ENCODE measurements at regions not wholly inside any gene's neighbourhood (a gene's known extent, or its start where the extent isn't known, plus 50 kb on each side); places are given as distances from the start of the nearest gene placed in this dataset.

DNA sequence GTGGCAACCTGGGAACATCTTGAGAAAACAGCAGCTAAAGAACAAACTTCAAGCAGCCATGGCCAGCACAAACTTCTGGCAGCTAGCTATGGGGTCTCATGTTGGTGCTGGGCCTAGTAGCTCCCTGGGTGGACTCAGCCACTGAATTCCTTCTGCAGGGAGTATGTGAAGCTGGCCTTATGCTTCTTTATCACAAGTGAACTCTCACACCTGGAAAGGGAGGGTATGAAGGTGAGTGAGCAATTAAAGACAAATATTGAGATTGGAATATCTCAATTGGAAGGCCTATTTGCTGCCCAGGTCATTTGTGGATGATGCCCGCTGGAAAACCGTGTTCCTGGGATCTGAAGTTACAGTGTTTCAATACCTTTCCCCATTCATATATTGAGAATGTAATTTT is 153.3 kb upstream of the RPS6KA3 start:
- DNase-seq = no peak

GRCh38 chrX:20418379-20419150 is 151.9 kb upstream of the RPS6KA3 start:
- DNase-seq = no peak

DNA sequence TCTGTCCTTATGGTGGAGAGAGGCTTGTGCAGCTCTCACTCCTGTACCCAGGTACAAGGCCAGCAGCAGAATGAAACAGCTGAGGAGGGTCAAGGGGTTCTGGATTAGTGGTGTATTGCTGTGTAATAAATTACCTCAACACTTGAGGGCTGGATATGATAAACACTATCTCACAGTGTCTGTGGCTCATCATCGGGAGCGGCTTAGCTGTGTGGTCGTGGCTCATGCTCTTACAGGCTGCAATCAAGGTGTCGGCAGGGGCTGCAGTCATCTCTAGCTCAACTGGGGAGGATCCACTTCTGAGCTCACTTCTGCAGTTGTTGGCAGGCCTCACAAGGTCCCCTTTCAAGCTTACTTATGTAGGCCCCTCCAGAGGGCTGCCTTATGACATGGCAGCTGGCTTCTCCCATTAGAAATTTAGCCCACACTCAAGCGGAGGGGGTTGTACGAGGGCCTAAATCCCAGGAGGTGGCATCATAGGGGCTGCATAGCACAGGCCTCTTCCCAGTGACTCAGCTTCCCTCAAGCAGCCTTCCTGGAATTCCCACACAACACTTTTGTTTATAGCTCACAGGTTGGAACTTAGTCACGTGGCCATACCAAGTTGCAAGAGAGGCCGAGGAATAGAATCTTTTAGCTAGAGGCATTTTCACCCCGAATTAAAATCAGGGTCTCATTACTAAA is 148.2 kb upstream of the RPS6KA3 start:
- DNase-seq = no peak

GRCh38 chrX:20414066-20414465 is 147.4 kb upstream of the RPS6KA3 start:
- no peak for DNase-seq

DNA sequence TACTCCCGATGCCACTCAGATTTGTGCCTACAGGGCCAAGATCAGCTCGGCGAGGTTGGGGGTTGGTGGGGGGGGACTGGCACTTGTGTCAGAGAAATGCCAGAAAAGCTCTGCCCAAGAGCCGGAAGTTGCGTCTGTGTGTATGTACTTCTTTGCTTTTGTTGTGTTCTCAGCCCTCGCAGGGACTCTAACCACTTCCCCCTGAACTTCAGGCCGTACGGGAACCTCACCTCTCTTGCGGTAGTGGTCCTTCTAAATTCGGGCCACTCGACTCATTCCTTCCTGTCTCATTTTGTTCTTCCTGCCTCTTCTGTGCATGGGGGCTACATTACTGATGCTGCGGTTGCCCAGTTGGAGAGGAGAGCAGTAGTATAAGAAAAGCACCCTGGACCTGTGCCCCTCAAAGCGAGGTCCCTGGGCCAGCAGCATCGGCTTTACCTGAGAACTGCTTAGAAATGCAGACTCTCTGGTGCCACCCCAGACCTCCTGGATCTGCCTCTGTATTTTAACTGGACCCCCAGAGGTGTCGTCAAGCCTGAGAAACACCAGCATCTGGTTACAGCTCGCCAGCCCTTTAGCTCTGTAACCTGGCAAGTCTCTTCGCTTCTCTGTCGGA is 146.3 kb upstream of the RPS6KA3 start:
- DNase-seq = no peak

GRCh38 chrX:20410540-20410939 is 143.8 kb upstream of the RPS6KA3 start:
- DNase-seq = no peak

DNA sequence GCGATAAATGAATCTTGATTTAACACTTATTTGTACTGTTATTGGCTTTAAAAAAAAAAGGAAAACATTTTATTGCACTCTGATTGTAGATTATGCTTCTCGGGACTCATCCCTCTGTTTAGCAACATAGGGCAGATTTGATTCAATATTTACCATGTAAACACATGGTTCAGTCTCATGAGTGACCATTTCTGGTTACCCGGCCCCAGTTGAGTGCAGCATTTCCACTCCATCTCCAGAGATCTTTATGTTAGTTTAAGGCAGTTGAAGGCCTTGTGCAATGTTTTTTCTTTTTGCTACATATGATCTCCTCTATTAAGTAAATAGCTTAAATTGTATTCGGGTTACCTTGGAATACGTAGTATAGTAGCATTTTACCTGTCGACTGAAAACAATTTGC is 143.3 kb upstream of the RPS6KA3 start:
- DNase-seq = no peak

GRCh38 chrX:20402956-20403355 is 136.2 kb upstream of the RPS6KA3 start:
- no peak for DNase-seq

GRCh38 chrX:20399728-20400414 is 133.2 kb upstream of the RPS6KA3 start:
- no peak for DNase-seq

DNA sequence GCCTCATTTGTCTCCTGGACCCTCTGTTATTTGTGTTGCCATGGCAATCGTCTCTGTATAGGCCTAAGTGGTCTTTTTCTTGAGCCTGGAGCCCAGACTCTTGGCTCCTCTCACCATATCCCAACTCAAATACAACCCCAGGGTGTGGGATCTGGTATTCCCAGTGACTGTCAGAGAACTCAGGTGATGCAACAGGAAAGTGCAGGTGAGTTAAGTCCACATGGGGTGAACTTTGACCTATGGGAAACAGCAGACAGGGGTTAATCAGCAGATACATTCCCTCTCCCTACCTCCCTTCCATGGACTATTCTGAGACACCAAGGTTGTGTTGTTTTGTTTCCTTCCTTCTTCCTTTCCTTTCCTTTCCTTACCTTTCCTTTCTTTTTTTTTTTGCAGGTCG is 130.9 kb upstream of the RPS6KA3 start:
- no peak for DNase-seq

GRCh38 chrX:20394451-20394850 is 127.7 kb upstream of the RPS6KA3 start:
- DNase-seq = no peak

DNA sequence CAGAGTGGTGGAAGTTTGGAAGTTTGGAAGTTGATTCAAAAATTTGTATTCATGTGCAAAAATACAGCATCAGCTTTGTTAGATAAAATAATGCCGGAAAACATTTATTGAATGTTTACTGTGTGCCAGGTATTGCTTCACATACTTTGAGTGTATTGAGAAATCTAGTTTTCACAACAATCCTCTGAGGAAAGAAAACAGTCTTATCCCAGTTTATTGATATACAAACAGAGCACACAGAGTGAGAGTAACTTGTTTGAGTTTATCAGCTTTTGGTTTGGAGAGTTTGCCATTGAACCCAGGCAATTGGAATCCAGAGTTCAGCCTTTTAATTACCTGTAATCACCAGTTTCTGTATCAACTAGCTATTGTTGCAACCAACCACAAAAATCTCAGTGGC is 127.2 kb upstream of the RPS6KA3 start:
- DNase-seq = no peak

GRCh38 chrX:20388594-20388993 is 121.9 kb upstream of the RPS6KA3 start:
- no peak for DNase-seq

GRCh38 chrX:20383477-20383876 is 116.8 kb upstream of the RPS6KA3 start:
- no peak for DNase-seq

DNA sequence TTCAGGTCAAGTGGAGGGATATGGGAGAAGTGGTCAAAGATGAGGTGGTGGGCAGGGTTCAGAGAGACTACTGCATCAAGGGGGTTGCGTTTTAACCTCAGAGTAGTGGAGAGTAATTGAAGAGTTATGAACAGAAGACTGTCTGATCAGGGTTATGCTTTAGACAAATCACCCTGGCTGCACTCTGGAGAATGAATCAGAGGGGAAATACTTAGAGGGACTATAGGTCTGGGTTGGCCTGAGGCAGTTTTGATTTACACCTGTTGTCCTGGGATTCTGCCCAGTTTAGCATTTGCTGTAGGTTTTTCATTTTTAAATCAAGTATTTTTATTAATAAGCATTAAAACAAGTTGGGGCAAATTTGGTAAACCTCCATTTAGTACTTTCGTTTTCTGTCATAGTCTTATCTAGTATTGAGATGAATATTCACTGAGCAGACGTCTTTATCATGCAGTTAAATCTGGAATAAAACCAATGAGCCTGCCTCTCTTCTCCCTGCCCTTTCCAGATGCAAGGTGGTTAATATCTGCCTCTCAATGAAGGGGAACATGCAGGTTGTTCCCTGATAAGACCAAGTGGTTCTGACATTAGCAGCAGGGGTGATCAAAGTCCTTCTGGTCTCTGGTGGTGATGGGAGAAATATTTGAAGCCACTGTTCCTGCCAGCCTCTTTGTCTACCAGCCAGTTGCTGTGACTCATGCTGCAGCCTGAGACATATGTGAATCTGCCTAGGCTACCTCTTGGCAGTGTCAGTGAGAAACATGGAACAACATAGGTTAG is 116.0 kb upstream of the RPS6KA3 start:
- no peak for DNase-seq

DNA sequence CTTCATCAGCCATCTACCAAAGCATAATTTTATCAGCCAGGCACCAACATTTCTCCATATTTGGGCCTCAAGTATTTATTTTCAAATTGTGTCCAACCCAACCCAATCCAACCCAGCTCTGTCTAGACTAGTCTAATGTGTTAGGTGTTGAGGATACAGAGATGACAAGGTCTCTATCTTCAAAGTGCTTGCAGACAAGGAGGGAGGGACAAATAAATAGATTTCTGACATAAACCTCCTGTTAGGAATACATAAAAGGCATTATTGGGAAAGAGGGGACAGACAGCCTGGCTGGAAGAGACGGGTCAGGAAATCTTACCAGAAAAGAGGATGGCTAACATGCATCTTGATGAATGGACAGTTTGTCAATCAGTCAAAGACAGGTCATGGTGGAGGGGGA is 115.4 kb upstream of the RPS6KA3 start:
- DNase-seq = no peak

DNA sequence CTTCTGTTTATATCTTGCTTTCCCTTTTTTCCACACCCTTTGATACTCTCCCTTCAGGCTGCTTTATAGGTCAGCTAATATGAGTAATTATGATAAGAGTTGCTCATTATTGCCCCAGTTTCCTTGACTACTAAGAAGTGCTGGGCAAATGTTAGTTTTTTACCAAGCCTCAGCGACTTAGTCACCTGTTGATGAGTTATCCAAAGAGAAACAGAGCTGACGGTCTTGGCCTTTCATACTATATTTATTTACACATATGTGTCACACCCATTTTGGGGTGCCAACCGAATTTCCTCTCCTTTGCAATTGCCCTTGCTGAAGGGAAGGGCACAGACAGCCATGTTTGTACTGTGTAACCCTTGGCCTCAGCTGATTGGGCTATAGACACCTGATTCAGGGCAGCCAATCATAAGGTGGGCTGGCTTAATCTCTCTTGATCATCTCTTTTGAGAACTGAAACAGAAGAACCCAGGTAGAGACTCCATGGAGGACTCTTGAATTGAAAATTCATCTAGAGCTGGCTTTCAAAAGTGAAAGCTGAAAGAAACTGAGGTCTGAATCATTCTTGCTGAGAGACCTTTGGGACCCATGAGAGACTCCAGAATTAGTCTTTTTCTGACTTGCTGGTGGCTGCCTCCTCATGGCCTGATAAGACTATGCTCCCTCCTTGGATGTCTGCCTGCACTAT is 111.7 kb upstream of the RPS6KA3 start:
- DNase-seq = no peak

DNA sequence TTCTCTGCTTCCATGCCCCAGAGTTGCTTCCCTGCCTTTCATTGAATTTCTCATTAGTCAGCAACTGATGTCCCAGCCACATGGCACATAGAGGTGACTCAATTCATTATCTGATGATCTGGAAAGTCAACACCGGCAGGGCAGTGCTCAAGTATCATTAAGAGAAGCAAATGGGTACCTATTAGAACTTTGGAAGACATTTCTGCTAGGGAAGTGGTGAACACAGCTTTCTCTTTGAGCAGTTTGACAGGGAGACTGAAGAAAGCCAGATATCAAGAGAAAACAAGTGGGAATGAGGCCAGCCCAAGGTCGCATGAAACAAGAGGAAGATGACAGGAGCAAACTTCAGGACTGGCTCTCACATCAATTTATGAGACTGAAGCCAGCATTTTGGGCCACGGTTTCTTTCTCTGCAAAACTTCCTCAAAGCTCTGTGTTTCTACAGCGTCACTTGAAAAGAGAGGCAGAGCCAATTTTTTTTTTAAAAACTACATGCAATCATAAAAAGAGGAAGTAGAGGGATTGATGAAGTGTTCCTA is 108.3 kb upstream of the RPS6KA3 start:
- no peak for DNase-seq

DNA sequence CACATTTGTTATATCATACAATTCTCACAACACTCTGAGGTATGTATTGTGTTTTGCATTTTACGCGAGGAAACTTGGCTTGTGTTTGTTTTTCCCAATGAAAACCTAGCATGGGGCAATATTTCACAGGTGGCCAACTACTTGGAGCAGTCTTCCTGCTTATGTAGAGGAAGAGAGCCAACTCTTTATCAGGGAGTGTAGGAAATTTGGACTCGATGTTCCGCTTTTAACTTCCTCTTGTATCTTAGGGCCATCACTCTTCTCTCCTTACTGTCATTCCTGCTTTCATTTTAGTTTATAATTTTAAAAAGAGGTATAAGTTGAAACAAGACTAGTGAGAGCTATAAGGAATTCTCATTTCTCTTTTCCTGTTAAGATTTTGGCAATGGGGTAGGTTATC is 107.7 kb upstream of the RPS6KA3 start:
- DNase-seq = no peak

DNA sequence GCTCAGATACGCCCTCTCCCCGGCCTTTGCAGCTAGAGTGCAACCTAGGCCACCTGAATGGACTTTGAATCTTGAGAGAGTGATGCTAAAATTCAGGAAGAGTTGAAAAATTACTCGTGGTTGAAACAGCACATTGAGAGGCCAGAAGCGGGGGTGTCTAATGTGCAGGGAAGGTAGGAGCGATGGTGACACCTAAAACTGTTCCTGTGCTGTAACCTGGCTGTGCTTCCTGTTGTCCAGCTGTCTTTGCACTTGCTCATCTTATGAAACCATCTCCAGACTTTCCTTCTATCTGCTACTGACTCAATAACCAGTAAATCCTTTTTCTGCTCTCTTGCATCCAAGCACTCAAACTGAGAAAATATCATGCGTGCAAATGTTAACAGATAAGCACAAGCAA is 106.4 kb upstream of the RPS6KA3 start:
- DNase-seq = no peak

DNA sequence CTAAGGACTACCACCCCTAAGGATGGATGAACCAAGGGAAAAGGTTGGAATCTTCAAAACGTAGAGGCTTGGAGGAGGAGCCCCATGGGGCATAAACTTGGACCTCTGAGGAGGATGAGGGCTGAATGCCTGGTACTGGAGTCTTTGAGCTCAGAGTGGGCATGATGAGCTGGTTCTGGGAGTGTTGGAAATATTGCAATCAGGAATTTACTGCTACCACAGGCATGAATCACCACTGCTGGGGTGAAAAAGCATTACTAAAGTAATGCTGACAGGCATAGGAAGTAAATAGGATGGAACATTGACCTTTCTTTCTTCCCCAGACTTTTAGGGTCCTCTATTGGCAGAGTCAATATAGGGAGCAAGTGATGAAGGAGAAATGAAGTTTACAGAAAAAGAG is 105.8 kb upstream of the RPS6KA3 start:
- no peak for DNase-seq

DNA sequence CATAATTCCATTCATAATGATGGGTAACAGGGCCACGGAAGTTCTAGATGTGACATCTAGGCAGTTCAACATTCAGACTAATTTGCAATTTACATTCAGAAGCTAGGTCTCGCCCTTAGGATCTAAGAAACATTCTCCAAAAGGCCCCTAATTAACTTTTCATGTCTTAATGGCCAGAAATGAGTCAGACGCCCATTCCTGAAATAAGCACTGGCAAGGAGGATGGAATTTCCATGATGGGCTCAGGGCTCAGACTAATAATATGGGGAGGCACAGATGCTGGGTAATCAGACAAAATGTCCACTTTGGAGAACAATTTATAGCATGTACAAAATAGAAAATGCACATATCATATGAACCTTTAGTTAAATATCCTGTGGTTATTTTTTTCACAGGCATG is 102.8 kb upstream of the RPS6KA3 start:
- no peak for DNase-seq

All from NCI-H2171 treated with DMSO at 0.1 percent for 48 hours (cell line).